H1 (cell line): ENCODE measurements at regions not wholly inside any gene's neighbourhood (a gene's known extent, or its start where the extent isn't known, plus 50 kb on each side); places are given as distances from the start of the nearest gene placed in this dataset.

Experiments
- CHD7 ChIP-seq: fragments of 300-600 bp; sonication (generic); IDR thresholded peaks from 2 replicates; pipeline ENCODE4 v1.7.1; 2012; ENCODE audit warnings: low read length, moderate library complexity, mild to moderate bottlenecking, inconsistent platforms; ENCODE audit not compliant: insufficient replicate concordance
- JUN ChIP-seq: IDR thresholded peaks from 2 replicates; pipeline ENCODE4 v1.6.1; 2011; ENCODE audit warnings: low read depth, mild to moderate bottlenecking, improper control_type of control experiment, low read length
- KDM1A ChIP-seq: fragments of 200-600, 300-600 bp; sonication (generic); IDR thresholded peaks from 2 replicates; pipeline ENCODE4 v1.7.1; 2016; ENCODE audit warnings: mild to moderate bottlenecking, low read length, borderline replicate concordance
- MAFK ChIP-seq: IDR thresholded peaks from 2 replicates; pipeline ENCODE4 v1.6.1; 2012; ENCODE audit warnings: low read depth, mild to moderate bottlenecking, improper control_type of control experiment, low read length
- MAX ChIP-seq: IDR thresholded peaks from 2 replicates; pipeline ENCODE4 v1.6.1; 2012; ENCODE audit warnings: inconsistent platforms
- NANOG ChIP-seq: IDR thresholded peaks from 2 replicates; pipeline ENCODE4 v1.6.1; 2011; ENCODE audit warnings: low read length, low read depth, mild to moderate bottlenecking, inconsistent platforms; ENCODE audit not compliant: insufficient read depth, poor library complexity, severe bottlenecking
- RAD21 ChIP-seq, 2 experiments: IDR thresholded peaks in 1 of 2; conservative IDR thresholded peaks in 1 of 2; 2 replicates each; pipeline ENCODE4 v1.6.1; 2011; ENCODE audit warnings: low read depth in 2 of 2, low read length in 2 of 2, improper control_type of control experiment in 1 of 2, inconsistent platforms in 1 of 2, mild to moderate bottlenecking in 1 of 2, moderate library complexity in 1 of 2
- RFX5 ChIP-seq: IDR thresholded peaks from 2 replicates; pipeline ENCODE4 v1.6.1; 2011; ENCODE audit warnings: low read depth, low read length, improper control_type of control experiment, borderline replicate concordance
- SP1 ChIP-seq: IDR thresholded peaks from 2 replicates; pipeline ENCODE4 v1.6.1; 2011; ENCODE audit warnings: low read depth, low read length
- SP4 ChIP-seq: IDR thresholded peaks from 2 replicates; pipeline ENCODE4 v1.6.1; 2012; ENCODE audit warnings: low read length, inconsistent platforms
- YY1 ChIP-seq: IDR thresholded peaks from 2 replicates; pipeline ENCODE4 v1.6.1; 2011; ENCODE audit warnings: low read depth, mild to moderate bottlenecking, low read length

GRCh38 chr6:56746767-56747504 lies 104.2 kb upstream of the DST start (continued):
- TF ChIP-seq CHD7 = no peak
- TF ChIP-seq YY1 = no peak
- no peak for TF ChIP-seq SP4
- TF ChIP-seq JUN = no peak
- no peak for TF ChIP-seq MAX
- TF ChIP-seq MAFK = no peak
- TF ChIP-seq RAD21 (IDR thresholded peaks at IDR 0.05 in 1 of 2, conservative IDR thresholded peaks at IDR 0.05 in 1 of 2; ENCODE audit: low read depth in 2 of 2, low read length in 2 of 2) = no peak
- TF ChIP-seq RFX5 = no peak
- TF ChIP-seq SP1 = no peak
- no peak for TF ChIP-seq NANOG
- no peak for TF ChIP-seq KDM1A
